Activated CD4-positive, alpha-beta memory T cell treated with anti-CD3 and anti-CD28 coated beads, Interleukin-2, amount 10 ng/mL, durations not matched to agents 7 days and 5 days (primary cell): ENCODE measurements at regions not wholly inside any gene's neighbourhood (a gene's known extent, or its start where the extent isn't known, plus 50 kb on each side); places are given as distances from the start of the nearest gene placed in this dataset.

Experiments used
- CTCF ChIA-PET: fragments of 350-600 bp; sonication (Branson Sonifier 250); formaldehyde crosslinking; loops from one replicate; lab custom pipeline; 2021; ENCODE audit warnings: antibody characterized with exemption, inconsistent platforms; lab: Charles Lee
- POLR2A ChIA-PET: fragments of 350-600 bp; sonication (Branson Sonifier 250); formaldehyde crosslinking; loops from one replicate; lab custom pipeline; 2021; ENCODE audit warnings: antibody characterized with exemption; lab: Charles Lee
- DNase-seq: peaks from one replicate; pipeline ENCODE4 v3.0.0-alpha.2; 2020
- H3K27ac Mint-ChIP-seq: one replicate; pipeline ENCODE4 v1.8.0; 2021; ENCODE audit warnings: mild to moderate bottlenecking, mixed read lengths
- H3K27me3 Mint-ChIP-seq: one replicate; pipeline ENCODE4 v1.8.0; 2021; ENCODE audit warnings: mixed read lengths
- H3K36me3 Mint-ChIP-seq: one replicate; pipeline ENCODE4 v1.8.0; 2021; ENCODE audit warnings: low read depth, mixed read lengths
- H3K4me1 Mint-ChIP-seq: one replicate; pipeline ENCODE4 v1.8.0; 2021; ENCODE audit warnings: mixed read lengths
- H3K4me3 Mint-ChIP-seq: one replicate; pipeline ENCODE4 v1.8.0; 2021; ENCODE audit warnings: mild to moderate bottlenecking, mixed read lengths
- H3K9me3 Mint-ChIP-seq: one replicate; pipeline ENCODE4 v1.8.0; 2021; ENCODE audit warnings: mixed read lengths

DNA sequence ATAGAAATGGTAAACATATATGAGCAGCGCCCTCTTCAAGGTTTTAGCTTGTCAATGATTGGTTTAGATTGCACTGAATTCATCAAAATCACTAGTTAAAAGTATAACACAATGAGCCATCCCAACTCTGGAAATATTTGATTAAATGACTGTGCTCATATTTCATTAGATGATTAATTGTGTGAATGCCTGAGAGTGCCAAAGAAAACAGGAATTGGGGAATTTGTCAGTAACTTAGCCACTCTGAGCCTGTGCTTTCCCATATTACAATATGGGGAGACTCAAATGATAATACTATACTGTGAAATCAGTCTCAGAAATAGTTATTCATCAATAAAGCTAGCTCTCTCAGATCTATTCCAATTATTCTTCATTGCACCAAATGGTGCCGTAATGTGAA lies 2087.6 kb upstream of the CELF4 start:
- no peak overlapping the region for H3K4me3 Mint-ChIP-seq
- DNase-seq, result no peak
- no peak overlapping the region for H3K27ac Mint-ChIP-seq
- H3K4me1 Mint-ChIP-seq, result no peaks in the 10 kb centered on the region
- no peaks in the 10 kb centered on the region for H3K9me3 Mint-ChIP-seq
- POLR2A ChIA-PET, result no interaction called here
- H3K36me3 Mint-ChIP-seq, result no peaks in the 10 kb centered on the region
- no peaks in the 10 kb centered on the region for H3K27me3 Mint-ChIP-seq
- CTCF ChIA-PET, result no interaction called here

- ChIA-PET CTCF (no interaction called here), POLR2A (no interaction called here)
- Mint-ChIP-seq H3K36me3 (no peaks in the 10 kb centered on the region), H3K9me3 (peaks cover 6% of the 10 kb centered on the region), H3K27me3 (no peaks in the 10 kb centered on the region), H3K27ac (no peak overlapping the region), H3K4me1 (no peaks in the 10 kb centered on the region), H3K4me3 (no peak overlapping the region)
- no peak for DNase-seq
These were observed 2083.0 kb upstream of the CELF4 start for GRCh38 chr18:39648616-39649015.

DNA sequence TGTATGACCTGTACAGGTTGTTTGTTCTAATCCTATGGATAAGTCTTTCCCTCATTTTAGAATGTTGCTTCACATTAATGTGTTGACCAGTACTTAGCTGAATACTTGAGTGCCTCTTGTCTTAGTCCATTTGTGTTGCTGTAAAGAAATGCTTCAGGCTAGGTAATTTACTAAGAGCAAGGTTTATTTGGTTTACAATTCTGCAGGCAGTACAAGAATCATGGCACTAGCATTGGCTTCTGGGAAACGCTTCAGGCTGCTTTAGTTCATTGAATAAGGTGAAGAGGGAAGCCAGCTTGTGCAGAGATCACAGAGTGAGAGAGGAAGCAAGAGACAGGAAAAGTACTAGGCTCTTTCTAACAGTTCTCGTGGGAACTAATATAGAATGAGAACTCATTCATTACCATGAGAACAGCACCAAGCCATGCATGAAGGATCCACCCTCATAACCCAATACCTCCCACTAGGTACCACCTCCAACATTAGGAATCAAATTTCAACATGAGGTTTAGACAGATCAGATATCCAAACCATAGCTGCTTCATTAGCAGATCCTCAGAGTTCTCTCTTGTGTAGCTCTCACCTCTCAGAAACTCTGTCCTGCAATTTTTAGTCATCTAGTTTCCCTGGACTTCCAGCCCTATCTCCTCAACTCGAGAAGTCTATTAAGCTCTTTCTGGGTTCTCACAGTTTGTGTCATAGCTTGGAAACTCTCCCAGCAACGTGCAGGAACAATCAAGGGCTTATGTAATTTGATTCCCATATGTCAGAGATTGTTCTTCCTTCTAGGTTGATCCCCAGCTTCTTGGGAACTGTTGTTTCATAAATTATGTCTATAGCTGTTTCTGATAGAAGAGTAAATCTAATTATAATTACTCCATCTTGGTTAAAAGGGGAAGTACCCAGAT lies 2082.3 kb upstream of the CELF4 start:
- ChIA-PET CTCF (no interaction called here), POLR2A (no interaction called here)

DNA sequence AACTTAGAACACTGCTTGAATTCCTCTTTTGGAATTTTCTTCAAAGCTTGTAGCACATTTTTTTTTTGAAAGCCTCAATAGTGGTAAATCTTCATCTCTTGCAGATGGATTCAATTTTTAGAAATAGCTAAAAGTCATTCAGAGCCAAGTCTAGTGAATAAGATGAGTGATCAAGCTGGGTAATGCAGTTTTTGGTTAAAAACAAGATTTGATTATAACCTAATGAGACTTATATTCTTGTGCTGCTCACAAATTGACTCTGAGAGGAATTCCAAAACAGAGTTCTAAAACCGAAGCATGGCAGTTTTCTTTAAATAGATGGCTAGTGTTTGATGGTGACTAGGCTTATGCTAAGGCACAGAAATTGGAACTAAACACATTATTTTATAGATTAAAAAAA lies 2072.6 kb upstream of the CELF4 start:
- Mint-ChIP-seq H3K36me3 (no peaks in the 10 kb centered on the region), H3K4me1 (no peaks in the 10 kb centered on the region), H3K27ac (no peak overlapping the region), H3K4me3 (no peak overlapping the region), H3K27me3 (no peaks in the 10 kb centered on the region), H3K9me3 (peaks cover 9% of the 10 kb centered on the region)
- ChIA-PET POLR2A (no interaction called here), CTCF (no interaction called here)
- DNase-seq, result no peak

More for the DNA sequence above, 2082.3 kb upstream of the CELF4 start:
- Mint-ChIP-seq H3K27me3 (no peaks in the 10 kb centered on the region), H3K27ac (no peak overlapping the region), H3K36me3 (no peaks in the 10 kb centered on the region), H3K4me3 (no peak overlapping the region), H3K9me3 (peaks cover 6% of the 10 kb centered on the region), H3K4me1 (no peaks in the 10 kb centered on the region)
- no peak for DNase-seq

- Mint-ChIP-seq H3K27ac (no peak overlapping the region), H3K36me3 (no peaks in the 10 kb centered on the region), H3K9me3 (peaks cover 11% of the 10 kb centered on the region), H3K4me3 (no peak overlapping the region), H3K27me3 (no peaks in the 10 kb centered on the region), H3K4me1 (no peaks in the 10 kb centered on the region)
- DNase-seq, result no peak
- POLR2A ChIA-PET, result no interaction called here
- CTCF ChIA-PET, result no interaction called here
These were observed 2071.3 kb upstream of the CELF4 start for GRCh38 chr18:39636931-39637330.

- H3K27ac Mint-ChIP-seq, result no peak overlapping the region
- ChIA-PET CTCF (no interaction called here), POLR2A (no interaction called here)
- no peaks in the 10 kb centered on the region for H3K36me3 Mint-ChIP-seq
- H3K9me3 Mint-ChIP-seq, result peaks cover 9% of the 10 kb centered on the region
- DNase-seq, result no peak
- no peaks in the 10 kb centered on the region for H3K4me1 Mint-ChIP-seq
- H3K4me3 Mint-ChIP-seq, result no peak overlapping the region
- no peaks in the 10 kb centered on the region for H3K27me3 Mint-ChIP-seq
These were observed 2070.4 kb upstream of the CELF4 start for GRCh38 chr18:39635966-39636365.

DNA sequence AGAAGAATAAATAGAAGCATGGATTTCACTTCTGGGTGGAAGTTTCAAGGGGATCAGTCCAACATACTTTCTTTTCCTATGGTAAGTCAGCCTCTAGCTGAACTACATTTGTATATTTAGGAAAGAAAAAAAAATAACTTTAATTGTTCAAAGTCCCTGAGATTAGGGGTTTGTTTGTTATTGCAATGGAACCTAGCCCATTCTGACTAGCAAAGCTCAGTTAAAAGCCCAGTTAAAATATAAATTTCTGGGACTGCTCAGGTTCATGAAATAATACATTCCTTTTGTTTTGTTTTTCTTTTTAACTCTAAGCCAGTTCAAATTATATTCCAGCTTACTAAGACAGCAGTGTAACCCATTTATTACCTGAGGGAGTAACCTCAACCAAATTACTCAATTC lies 2069.6 kb upstream of the CELF4 start:
- DNase-seq, result no peak
- Mint-ChIP-seq H3K9me3 (peaks cover 9% of the 10 kb centered on the region), H3K36me3 (no peaks in the 10 kb centered on the region), H3K4me1 (no peaks in the 10 kb centered on the region), H3K27ac (no peak overlapping the region), H3K27me3 (no peaks in the 10 kb centered on the region), H3K4me3 (no peak overlapping the region)
- POLR2A ChIA-PET, result no interaction called here
- CTCF ChIA-PET, result no interaction called here

GRCh38 chr18:39627936-39628335 lies 2062.3 kb upstream of the CELF4 start:
- ChIA-PET POLR2A (no interaction called here), CTCF (no interaction called here)
- DNase-seq, result no peak
- no peaks in the 10 kb centered on the region for H3K27me3 Mint-ChIP-seq
- no peaks in the 10 kb centered on the region for H3K36me3 Mint-ChIP-seq
- H3K27ac Mint-ChIP-seq, result no peak overlapping the region
- no peak overlapping the region for H3K4me3 Mint-ChIP-seq
- no peaks in the 10 kb centered on the region for H3K4me1 Mint-ChIP-seq
- H3K9me3 Mint-ChIP-seq, result no peaks in the 10 kb centered on the region

- CTCF ChIA-PET, result no interaction called here
- POLR2A ChIA-PET, result no interaction called here
These were observed 2059.4 kb upstream of the CELF4 start for GRCh38 chr18:39624961-39625360.

DNA sequence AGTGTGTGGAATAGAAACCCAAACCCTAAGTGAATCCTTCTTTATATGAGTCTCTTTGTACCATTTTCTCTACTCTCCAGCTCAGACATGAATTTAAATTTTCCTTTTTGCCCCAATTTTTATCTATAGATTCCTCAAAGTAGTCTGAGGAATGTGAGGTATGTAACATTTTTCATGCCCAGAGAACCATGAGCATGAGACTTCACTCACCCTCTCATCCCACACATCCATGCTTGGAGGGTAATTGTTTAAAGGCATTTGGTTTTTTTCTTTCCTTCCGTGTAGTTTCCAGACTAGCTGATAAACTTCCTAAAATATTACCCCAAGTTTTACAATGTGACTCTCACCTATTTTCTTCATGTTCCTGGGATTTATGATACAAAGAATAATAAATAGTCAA lies 2056.8 kb upstream of the CELF4 start:
- POLR2A ChIA-PET, result no interaction called here
- DNase-seq, result no peak
- H3K27me3 Mint-ChIP-seq, result no peaks in the 10 kb centered on the region
- H3K4me3 Mint-ChIP-seq, result no peak overlapping the region
- no peaks in the 10 kb centered on the region for H3K4me1 Mint-ChIP-seq
- no peaks in the 10 kb centered on the region for H3K36me3 Mint-ChIP-seq
- CTCF ChIA-PET, result no interaction called here
- no peak overlapping the region for H3K27ac Mint-ChIP-seq
- H3K9me3 Mint-ChIP-seq, result peaks cover 7% of the 10 kb centered on the region

More at GRCh38 chr18:39624961-39625360, 2059.4 kb upstream of the CELF4 start:
- H3K27me3 Mint-ChIP-seq, result no peaks in the 10 kb centered on the region
- H3K9me3 Mint-ChIP-seq, result peaks cover 4% of the 10 kb centered on the region
- H3K27ac Mint-ChIP-seq, result no peak overlapping the region
- no peak overlapping the region for H3K4me3 Mint-ChIP-seq
- H3K4me1 Mint-ChIP-seq, result no peaks in the 10 kb centered on the region
- no peaks in the 10 kb centered on the region for H3K36me3 Mint-ChIP-seq
- DNase-seq, result no peak

DNA sequence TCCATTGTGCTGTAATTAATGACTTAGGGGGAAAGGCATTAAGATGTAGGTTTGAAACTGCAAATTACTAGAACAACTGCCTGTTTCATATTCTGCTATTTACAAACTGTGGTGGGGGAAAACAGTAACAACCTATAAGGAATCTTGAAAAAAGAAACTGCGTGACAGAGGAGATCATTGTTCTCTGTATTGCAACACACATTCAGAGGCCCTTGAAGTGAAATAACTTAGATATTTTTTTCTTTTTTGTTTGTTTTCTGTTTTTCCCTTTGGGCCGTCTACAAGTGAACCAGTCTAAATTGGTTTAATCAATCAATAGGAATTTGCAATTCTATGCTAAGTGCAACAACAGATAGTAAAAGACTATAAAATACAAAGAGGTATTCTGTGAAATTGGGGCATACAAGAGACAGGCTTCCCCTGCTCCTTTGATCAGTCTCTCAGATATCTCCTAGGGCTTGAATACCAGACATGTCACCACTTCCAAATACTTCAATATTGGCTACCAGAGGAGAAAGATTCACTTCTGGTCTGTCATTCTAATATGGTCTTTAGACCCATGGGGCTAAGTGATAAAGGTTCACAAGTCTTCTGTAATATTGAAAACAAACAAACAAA lies 2055.1 kb upstream of the CELF4 start:
- H3K4me1 Mint-ChIP-seq, result no peaks in the 10 kb centered on the region
- H3K27me3 Mint-ChIP-seq, result no peaks in the 10 kb centered on the region
- ChIA-PET CTCF (no interaction called here), POLR2A (no interaction called here)
- no peak overlapping the region for H3K27ac Mint-ChIP-seq
- no peak for DNase-seq
- H3K4me3 Mint-ChIP-seq, result no peak overlapping the region
- no peaks in the 10 kb centered on the region for H3K36me3 Mint-ChIP-seq
- peaks cover 7% of the 10 kb centered on the region for H3K9me3 Mint-ChIP-seq

GRCh38 chr18:39618265-39619003 lies 2052.8 kb upstream of the CELF4 start:
- Mint-ChIP-seq H3K4me3 (no peak overlapping the region), H3K4me1 (no peaks in the 10 kb centered on the region), H3K27me3 (no peaks in the 10 kb centered on the region), H3K27ac (no peak overlapping the region), H3K36me3 (no peaks in the 10 kb centered on the region), H3K9me3 (peaks cover 13% of the 10 kb centered on the region)
- no peak for DNase-seq
- ChIA-PET POLR2A (no interaction called here), CTCF (interaction anchor here (0.7 kb wide), 1 partner anchor 8 kb away, joined by 3 read pairs; no protein-coding TSS in a partner anchor)

DNA sequence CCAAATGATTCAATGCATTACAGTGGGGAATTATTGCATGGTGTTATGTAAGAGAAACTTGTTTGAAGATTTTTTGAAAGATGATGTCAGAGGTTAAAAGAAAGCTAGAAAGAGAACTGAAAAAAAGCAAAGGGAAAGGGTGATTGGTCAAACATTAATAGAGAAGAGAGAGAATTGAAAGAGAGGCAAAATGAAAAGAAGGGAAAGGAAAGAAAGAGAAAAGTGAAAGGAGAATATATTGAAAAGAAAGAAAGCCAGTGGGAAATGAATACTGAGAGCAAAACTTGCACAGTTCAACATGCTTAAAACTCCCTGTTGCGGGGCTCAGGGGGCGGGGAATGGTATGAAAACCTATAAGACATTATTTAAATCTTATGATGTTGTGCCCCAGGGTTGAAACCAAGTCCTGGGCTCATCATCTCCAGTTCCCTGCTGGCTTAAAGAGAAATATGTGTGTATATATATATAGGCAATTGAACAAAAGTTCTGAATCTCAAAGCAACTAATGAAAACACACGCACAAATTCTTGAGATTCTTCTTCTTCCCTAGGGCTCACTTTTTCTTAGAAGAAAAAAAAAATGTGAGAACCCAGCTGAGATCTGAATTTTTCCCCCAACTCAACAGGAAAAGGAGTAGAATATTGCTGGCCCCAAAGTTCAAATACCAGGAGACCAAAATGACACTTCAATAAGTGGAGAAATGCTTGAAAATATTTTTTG lies 2045.9 kb upstream of the CELF4 start:
- ChIA-PET CTCF (no interaction called here), POLR2A (no interaction called here)
- peaks cover 14% of the 10 kb centered on the region for H3K9me3 Mint-ChIP-seq
- no peaks in the 10 kb centered on the region for H3K27me3 Mint-ChIP-seq
- H3K36me3 Mint-ChIP-seq, result no peaks in the 10 kb centered on the region
- DNase-seq, result no peak
- H3K4me3 Mint-ChIP-seq, result no peak overlapping the region
- H3K4me1 Mint-ChIP-seq, result no peaks in the 10 kb centered on the region
- no peak overlapping the region for H3K27ac Mint-ChIP-seq
